Neural progenitor cell (in vitro differentiated cells): ENCODE measurements at regions not wholly inside any gene's neighbourhood (a gene's known extent, or its start where the extent isn't known, plus 50 kb on each side); places are given as distances from the start of the nearest gene placed in this dataset.

Source experiments
- CTCF ChIP-seq: fragments of 200-600 bp; sonication (generic); IDR thresholded peaks from 2 replicates; pipeline ENCODE4 v1.5.1; 2017; ENCODE audit warnings: antibody characterized with exemption, mild to moderate bottlenecking
- EZH2 ChIP-seq: fragments of 200-600 bp; sonication (generic); IDR thresholded peaks from 2 replicates; pipeline ENCODE4 v1.6.1; 2017; ENCODE audit warnings: antibody characterized with exemption, mild to moderate bottlenecking, moderate library complexity
- EZH2phosphoT487 ChIP-seq: fragments of 200-600 bp; sonication (generic); IDR thresholded peaks from 2 replicates; pipeline ENCODE4 v1.6.1; 2017; ENCODE audit warnings: antibody characterized with exemption

- TF ChIP-seq CTCF = no peak
- TF ChIP-seq EZH2phosphoT487 = no peak
- no peak for TF ChIP-seq EZH2
Observed at GRCh38 chr6:80540700-80541099, 434.2 kb downstream of the BCKDHB start.
